Endodermal cell (in vitro differentiated cells): ENCODE measurements at regions not wholly inside any gene's neighbourhood (a gene's known extent, or its start where the extent isn't known, plus 50 kb on each side); places are given as distances from the start of the nearest gene placed in this dataset.

Experiments
- DNase-seq: peaks from one replicate; pipeline ENCODE4 v3.0.0-alpha.2; 2017
- H3K27ac ChIP-seq: 2 replicates; pipeline ENCODE4 v1.5.1; 2013; ENCODE audit warnings: mild to moderate bottlenecking, low read depth, low read length, moderate library complexity
- H3K27me3 ChIP-seq: 2 replicates; pipeline ENCODE4 v1.6.1; 2013; ENCODE audit warnings: mild to moderate bottlenecking, low read length, moderate library complexity; ENCODE audit not compliant: insufficient read depth, control insufficient read depth, poor library complexity, severe bottlenecking
- H3K36me3 ChIP-seq: 2 replicates; pipeline ENCODE4 v1.7.0; 2013; ENCODE audit warnings: mild to moderate bottlenecking, low read length, moderate library complexity; ENCODE audit not compliant: control insufficient read depth, insufficient read depth
- H3K4me1 ChIP-seq: one replicate; pipeline ENCODE4 v1.7.0; 2013; ENCODE audit warnings: low read length; ENCODE audit not compliant: control insufficient read depth, insufficient read depth
- H3K4me3 ChIP-seq: 2 replicates; pipeline ENCODE4 v1.5.1; 2013; ENCODE audit warnings: mild to moderate bottlenecking, low read length, moderate library complexity
- H3K9ac ChIP-seq: 2 replicates; pipeline ENCODE4 v1.6.1; 2013; ENCODE audit warnings: mild to moderate bottlenecking, low read length, moderate library complexity; ENCODE audit not compliant: poor library complexity, severe bottlenecking; ENCODE audit errors: extremely low read depth
- H3K9me3 ChIP-seq: 2 replicates; pipeline ENCODE4 v1.6.1; 2013; ENCODE audit warnings: mild to moderate bottlenecking, low read length, moderate library complexity; ENCODE audit not compliant: control insufficient read depth
- H3K27ac Mint-ChIP-seq: 2 replicates; pipeline ENCODE4 v1.8.0; 2020; ENCODE audit warnings: mixed read lengths
- H3K27me3 Mint-ChIP-seq: 2 replicates; pipeline ENCODE4 v1.8.0; 2021; ENCODE audit warnings: mild to moderate bottlenecking, mixed read lengths; ENCODE audit not compliant: insufficient read depth
- H3K36me3 Mint-ChIP-seq: 2 replicates; pipeline ENCODE4 v1.8.0; 2020; ENCODE audit warnings: low read depth, mixed read lengths
- H3K4me1 Mint-ChIP-seq: 2 replicates; pipeline ENCODE4 v1.8.0; 2020; ENCODE audit warnings: mixed read lengths
- H3K4me3 Mint-ChIP-seq: 2 replicates; pipeline ENCODE4 v1.8.0; 2020; ENCODE audit warnings: mild to moderate bottlenecking, moderate library complexity, mixed read lengths
- H3K9me3 Mint-ChIP-seq: 2 replicates; pipeline ENCODE4 v1.8.0; 2020; ENCODE audit warnings: mild to moderate bottlenecking, mixed read lengths
- CTCF ChIP-seq: fragments of 200-600 bp; sonication (generic); conservative IDR thresholded peaks from 2 replicates; pipeline ENCODE4 v1.5.0; 2021; ENCODE audit warnings: antibody characterized with exemption, mild to moderate bottlenecking
- whole genome bisulfite sequencing, 2 experiments: methylation state at CpG; one replicate each; pipeline versions ENCODE4 v1.1.5 to v1.1.7; 2013; ENCODE audit warnings: missing lambda C conversion rate in 2 of 2, mixed read lengths in 1 of 2; ENCODE audit not compliant: insufficient coverage in 1 of 2, insufficient read length in 1 of 2; 5-methylcytosine and 5-hydroxymethylcytosine counted together

GRCh38 chr3:61356685-61357084 is 105.4 kb upstream of the FHIT start:
- Mint-ChIP-seq H3K9me3 (no peaks in the 10 kb centered on the region), H3K27me3 (no peaks in the 10 kb centered on the region), H3K4me1 (no peaks in the 10 kb centered on the region), H3K27ac (no peak overlapping the region), H3K36me3 (no peaks in the 10 kb centered on the region), H3K4me3 (no peak overlapping the region)
- Histone ChIP-seq H3K9ac (no peak overlapping the region), H3K36me3 (no peaks in the 10 kb centered on the region), H3K27ac (no peak overlapping the region), H3K4me1 (no peaks in the 10 kb centered on the region), H3K27me3 (no peaks in the 10 kb centered on the region), H3K9me3 (no peaks in the 10 kb centered on the region), H3K4me3 (no peak overlapping the region)
- no peak for TF ChIP-seq CTCF
- 92% methylated on average over 1 of the region's 1 CpG; no CpG with 5 or more reads in 1 of the 2 experiments for WGBS, 2 experiments
- no peak for DNase-seq

GRCh38 chr3:61357902-61358301 is 106.7 kb upstream of the FHIT start:
- H3K27ac Mint-ChIP-seq, result no peak overlapping the region
- TF ChIP-seq CTCF, result no peak
- no peak overlapping the region for H3K4me3 Mint-ChIP-seq
- Histone ChIP-seq H3K4me3 (no peak overlapping the region), H3K36me3 (no peaks in the 10 kb centered on the region), H3K27me3 (no peaks in the 10 kb centered on the region), H3K9me3 (peaks cover 3% of the 10 kb centered on the region), H3K9ac (no peak overlapping the region), H3K4me1 (no peaks in the 10 kb centered on the region), H3K27ac (no peak overlapping the region)
- no peaks in the 10 kb centered on the region for H3K4me1 Mint-ChIP-seq
- 86% methylated on average over 1 of the region's 1 CpG; no CpG with 5 or more reads in 1 of the 2 experiments for WGBS, 2 experiments
- H3K9me3 Mint-ChIP-seq, result peaks cover 6% of the 10 kb centered on the region
- no peak for DNase-seq
- H3K36me3 Mint-ChIP-seq, result no peaks in the 10 kb centered on the region
- no peaks in the 10 kb centered on the region for H3K27me3 Mint-ChIP-seq

- Mint-ChIP-seq H3K4me3 (no peak overlapping the region), H3K27me3 (no peaks in the 10 kb centered on the region), H3K36me3 (no peaks in the 10 kb centered on the region), H3K9me3 (peaks cover 11% of the 10 kb centered on the region), H3K27ac (no peak overlapping the region), H3K4me1 (no peaks in the 10 kb centered on the region)
- Histone ChIP-seq H3K9me3 (peaks cover 8% of the 10 kb centered on the region), H3K4me1 (no peaks in the 10 kb centered on the region), H3K27me3 (no peaks in the 10 kb centered on the region), H3K36me3 (no peaks in the 10 kb centered on the region), H3K9ac (no peak overlapping the region), H3K4me3 (no peak overlapping the region), H3K27ac (no peak overlapping the region)
- WGBS, 2 experiments, result 88% methylated on average over 2 of the region's 2 CpGs; no CpG with 5 or more reads in 1 of the 2 experiments
- DNase-seq, result no peak
- no peak for TF ChIP-seq CTCF
These were observed 107.1 kb upstream of the FHIT start for GRCh38 chr3:61358364-61358763.
